ENCODE measurements at regions not wholly inside any gene's neighbourhood (a gene's known extent, or its start where the extent isn't known, plus 50 kb on each side); places are given as distances from the start of the nearest gene placed in this dataset.

- TF ChIP-seq EGR1 (IDR thresholded peaks at IDR 0.05; ENCODE audit: low read depth) (no peak), CTCF (IDR thresholded peaks at IDR 0.05 in 2 of 3, conservative IDR thresholded peaks at IDR 0.05 in 1 of 3; ENCODE audit: borderline replicate concordance in 1 of 3, insufficient read depth in 1 of 3, low read depth in 2 of 3, low read length in 2 of 3) (peak; percentile 27 to 63 (median 57); a peak in 5 of 6 replicates), POLR2A (IDR thresholded peaks at IDR 0.05; ENCODE audit: borderline replicate concordance, extremely low read depth, insufficient read depth, insufficient read length) (no peak), SRF (IDR thresholded peaks at IDR 0.05; ENCODE audit: low read depth) (no peak), MAX (IDR thresholded peaks at IDR 0.05) (no peak), EZH2 (IDR thresholded peaks at IDR 0.05) (no peak), RAD21 (IDR thresholded peaks at IDR 0.05; ENCODE audit: low read depth) (peak; percentile 31; the same call in 1 of the 2 replicates), YY1 (IDR thresholded peaks at IDR 0.05; ENCODE audit: extremely low read depth, insufficient replicate concordance, low read depth, low read length) (no peak), EZH2phosphoT487 (IDR thresholded peaks at IDR 0.05; ENCODE audit: borderline replicate concordance) (no peak), JUND (IDR thresholded peaks at IDR 0.05) (no peak), CEBPB (IDR thresholded peaks at IDR 0.05; ENCODE audit: low read depth) (no peak), ZNF274 (IDR thresholded peaks at IDR 0.05; ENCODE audit: low read depth, low read length) (no peak), TCF7L2 (IDR thresholded peaks at IDR 0.05; ENCODE audit: borderline replicate concordance, extremely low read depth, insufficient read depth, insufficient read length) (no peak)
Measured at GRCh38 chr18:2337552-2338141, 233.7 kb downstream of the METTL4 start.
